ENCODE measurements at regions not wholly inside any gene's neighbourhood (a gene's known extent, or its start where the extent isn't known, plus 50 kb on each side); places are given as distances from the start of the nearest gene placed in this dataset.
"Not testable (repeated sequence)": the region's sequence is repeated elsewhere in the genome, so short reads cannot be mapped to it uniquely, and the experiment has no call there.

- DNase-seq = peak; percentile 5
Observed at GRCh38 chr3:91348064-91348463, 2240.6 kb downstream of the EPHA3 start.

- peak; percentile 11 for DNase-seq
Observed at GRCh38 chr3:91349072-91349471, 2241.7 kb downstream of the EPHA3 start.

GRCh38 chr3:91352161-91352560, 2244.7 kb downstream of the EPHA3 start:
- DNase-seq = not testable (repeated sequence)

DNA sequence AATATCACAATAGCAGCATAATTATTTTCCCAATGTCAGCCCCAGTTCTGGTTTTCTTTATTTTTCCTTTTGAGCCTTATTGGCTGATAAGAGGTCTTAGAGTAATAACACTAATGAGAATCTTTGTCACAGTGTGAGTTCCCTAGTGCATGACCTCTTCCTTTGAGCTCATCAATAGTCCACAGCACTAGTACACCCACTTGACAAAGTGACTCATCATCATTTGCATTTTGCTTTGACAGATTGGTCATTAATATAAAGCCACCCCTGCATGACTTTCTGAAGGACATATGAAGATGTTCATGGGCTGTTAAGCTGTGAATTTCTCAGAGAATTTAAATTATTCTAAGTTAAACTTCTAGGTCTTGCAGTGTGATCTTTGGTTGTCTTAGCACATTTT, 2251.9 kb downstream of the EPHA3 start:
- not testable (repeated sequence) for DNase-seq

GRCh38 chr3:91383100-91383894, 2275.9 kb downstream of the EPHA3 start:
- peak; percentile 65 for DNase-seq

GRCh38 chr3:91403938-91404337, 2296.5 kb downstream of the EPHA3 start:
- not testable (repeated sequence) for DNase-seq

DNA sequence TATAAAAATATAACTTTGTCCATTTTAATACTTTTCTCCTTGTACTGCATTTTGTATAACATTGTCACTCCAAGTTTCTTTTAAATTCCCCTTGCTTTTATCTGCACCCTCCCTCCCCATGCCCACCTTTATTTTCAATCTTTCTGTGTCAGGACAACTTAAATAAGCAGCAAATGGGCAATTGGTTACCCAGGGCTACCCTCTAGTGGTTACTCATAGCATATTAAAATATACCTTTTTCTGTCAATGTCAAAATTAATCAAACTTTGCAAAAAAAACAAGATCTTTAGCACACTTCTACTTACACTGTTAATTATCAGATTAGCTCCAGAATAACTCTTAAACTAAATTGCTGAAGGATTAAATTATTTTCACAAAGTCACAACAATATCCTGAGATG, 2334.6 kb downstream of the EPHA3 start:
- peak; percentile 28 for DNase-seq

- DNase-seq = not testable (repeated sequence)
Observed at GRCh38 chr3:91442483-91442882, 2335.1 kb downstream of the EPHA3 start.

- not testable (repeated sequence) for DNase-seq
Observed at GRCh38 chr3:91448379-91448778, 2341.0 kb downstream of the EPHA3 start.

DNA sequence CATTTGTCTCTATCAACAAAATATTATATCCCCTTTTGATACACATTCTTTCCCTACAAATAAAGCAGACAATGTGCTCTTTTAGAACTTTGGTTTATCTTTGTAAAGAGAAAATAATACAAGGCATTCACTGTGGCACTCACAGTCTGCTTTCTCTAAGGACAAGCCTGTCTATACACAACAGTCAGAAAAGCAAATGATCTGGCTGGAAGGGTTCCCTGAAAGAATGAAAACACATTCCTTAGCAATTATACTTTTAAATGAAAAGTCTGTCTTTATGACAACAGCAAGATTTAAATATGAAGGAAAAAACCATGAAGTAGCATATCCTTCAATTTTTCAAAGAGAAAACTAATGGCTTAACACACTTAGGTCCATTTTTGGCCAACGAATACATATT, 2359.1 kb downstream of the EPHA3 start:
- DNase-seq = not testable (repeated sequence)

- peak; percentile 7 for DNase-seq
Observed at GRCh38 chr3:91469251-91469650, 2361.8 kb downstream of the EPHA3 start.

- peak; percentile 79 for DNase-seq
Observed at GRCh38 chr3:91485026-91485425, 2377.6 kb downstream of the EPHA3 start.

DNA sequence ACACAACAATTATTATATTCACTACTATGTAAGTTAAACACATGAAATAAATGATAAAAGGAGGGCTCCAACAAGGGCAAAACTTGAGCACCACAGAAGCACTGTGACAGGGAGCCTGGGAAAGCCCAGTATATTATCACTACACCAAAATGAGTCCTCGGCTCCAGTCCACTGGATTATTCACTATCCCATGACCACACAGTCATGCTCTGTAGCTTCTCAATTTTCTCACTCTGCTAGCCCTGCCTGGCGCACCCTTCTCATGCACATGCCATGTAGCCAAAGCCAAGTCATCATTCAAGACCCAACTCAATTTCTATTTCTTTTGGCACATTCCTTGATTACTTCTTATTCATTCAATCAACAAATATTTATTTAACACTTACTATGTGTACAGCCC, 2378.5 kb downstream of the EPHA3 start:
- not testable (repeated sequence) for DNase-seq

GRCh38 chr3:91497712-91498111, 2390.3 kb downstream of the EPHA3 start:
- DNase-seq = not testable (repeated sequence)

GRCh38 chr3:91499850-91500249, 2392.4 kb downstream of the EPHA3 start:
- DNase-seq = not testable (repeated sequence)

DNA sequence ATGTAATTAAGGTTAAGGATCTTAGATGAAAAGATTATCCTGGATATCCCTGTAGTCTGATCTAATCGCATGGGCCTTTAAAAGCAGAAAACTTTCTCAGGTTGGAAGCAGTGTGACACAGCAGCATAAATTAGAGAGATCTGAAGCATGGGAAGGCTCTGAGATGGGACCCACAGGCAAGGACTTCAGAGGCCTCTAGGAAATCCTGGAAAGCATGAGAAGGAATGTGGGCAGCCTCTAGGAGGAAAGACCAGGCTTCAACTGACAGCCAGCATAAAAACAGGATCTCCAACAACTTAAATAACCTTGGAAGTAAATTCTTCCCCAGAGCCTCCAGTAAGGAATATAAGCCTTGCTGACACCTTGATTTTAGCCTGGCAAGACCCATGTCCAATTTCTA, 2397.5 kb downstream of the EPHA3 start:
- not testable (repeated sequence) for DNase-seq
